Smooth muscle cell (in vitro differentiated cells): ENCODE measurements at regions not wholly inside any gene's neighbourhood (a gene's known extent, or its start where the extent isn't known, plus 50 kb on each side); places are given as distances from the start of the nearest gene placed in this dataset.
"Not testable (repeated sequence)": the region's sequence is repeated elsewhere in the genome, so short reads cannot be mapped to it uniquely, and the experiment has no call there.

Experiments used
- DNase-seq: peaks from one replicate; lab custom pipeline; 2025; ENCODE audit not compliant: unreplicated experiment; lab: John Stamatoyannopoulos, UW
- H2AFZ ChIP-seq: fragments of 200-600 bp; sonication (generic); 2 replicates; pipeline ENCODE4 v1.6.0; 2016; ENCODE audit warnings: antibody characterized with exemption, low read depth, mild to moderate bottlenecking
- H3F3A ChIP-seq: fragments of 200-600 bp; sonication (generic); 2 replicates; pipeline ENCODE4 v1.6.0; 2017; ENCODE audit warnings: antibody characterized with exemption, low read depth
- H3K27ac ChIP-seq: fragments of 200-600 bp; sonication (generic); 2 replicates; pipeline ENCODE4 v1.5.1; 2016; ENCODE audit warnings: low read depth, mild to moderate bottlenecking
- H3K27me3 ChIP-seq: fragments of 200-600 bp; sonication (generic); 2 replicates; pipeline ENCODE4 v1.6.1; 2016; ENCODE audit warnings: low read depth, mild to moderate bottlenecking
- H3K36me3 ChIP-seq: fragments of 200-600 bp; sonication (generic); 2 replicates; pipeline ENCODE4 v1.5.1; 2016; ENCODE audit warnings: low read depth
- H3K4me1 ChIP-seq: fragments of 200-600 bp; sonication (generic); 2 replicates; pipeline ENCODE4 v1.5.1; 2016; ENCODE audit warnings: low read depth
- H3K4me2 ChIP-seq: fragments of 200-600 bp; sonication (generic); 2 replicates; pipeline ENCODE4 v1.6.0; 2016; ENCODE audit warnings: mild to moderate bottlenecking
- H3K4me3 ChIP-seq: fragments of 200-600 bp; sonication (generic); 2 replicates; pipeline ENCODE4 v1.5.1; 2016; ENCODE audit warnings: mild to moderate bottlenecking
- H3K79me2 ChIP-seq: fragments of 200-600 bp; sonication (generic); 2 replicates; pipeline ENCODE4 v1.6.0; 2016; ENCODE audit warnings: low read depth, mild to moderate bottlenecking
- H3K9ac ChIP-seq: fragments of 200-600 bp; sonication (generic); 2 replicates; pipeline ENCODE4 v1.6.0; 2016; ENCODE audit warnings: low read depth
- H3K9me3 ChIP-seq: fragments of 200-600 bp; sonication (generic); replicated peaks from 2 replicates; pipeline ENCODE4 v1.5.1; 2016; ENCODE audit warnings: low read depth
- H4K20me1 ChIP-seq: fragments of 200-600 bp; sonication (generic); 2 replicates; pipeline ENCODE4 v1.6.0; 2016; ENCODE audit warnings: low read depth
- CTCF ChIP-seq: fragments of 200-600 bp; sonication (generic); IDR thresholded peaks from 2 replicates; pipeline ENCODE4 v1.5.1; 2017; ENCODE audit warnings: borderline replicate concordance, mild to moderate bottlenecking, antibody characterized with exemption; ENCODE audit not compliant: insufficient read depth, poor library complexity, severe bottlenecking
- WGBS: methylation state at CpG from one replicate; pipeline ENCODE4 v1.1.7; 2016; ENCODE audit warnings: low lambda C conversion rate; 5-methylcytosine and 5-hydroxymethylcytosine counted together

GRCh38 chr7:131057015-131057793, 270.5 kb upstream of the MKLN1 start:
- Histone ChIP-seq H3K4me3 (no peak overlapping the region), H4K20me1 (no peaks in the 10 kb centered on the region), H3K27me3 (no peaks in the 10 kb centered on the region), H3K27ac (peak overlapping the region; percentile 56), H3K9ac (no peak overlapping the region), H3K4me1 (no peaks in the 10 kb centered on the region), H3F3A (no peaks in the 10 kb centered on the region), H3K79me2 (no peaks in the 10 kb centered on the region), H2AFZ (no peak overlapping the region), H3K4me2 (no peak overlapping the region), H3K36me3 (no peaks in the 10 kb centered on the region), H3K9me3 (no peaks in the 10 kb centered on the region)
- WGBS: 23% methylated on average over 6 of the region's 6 CpGs
- no peak for DNase-seq
- TF ChIP-seq CTCF: no peak

- 33% methylated on average over 2 of the region's 2 CpGs for WGBS
- H3K4me1 ChIP-seq: no peaks in the 10 kb centered on the region
- H3K4me2 ChIP-seq: no peak overlapping the region
- peaks cover 5% of the 10 kb centered on the region for H3K79me2 ChIP-seq
- no peaks in the 10 kb centered on the region for H3K27me3 ChIP-seq
- no peak for TF ChIP-seq CTCF
- no peaks in the 10 kb centered on the region for H3K9me3 ChIP-seq
- no peak overlapping the region for H3K9ac ChIP-seq
- no peak for DNase-seq
- no peaks in the 10 kb centered on the region for H3F3A ChIP-seq
- H3K27ac ChIP-seq: peak overlapping the region; percentile 56
- no peak overlapping the region for H2AFZ ChIP-seq
- no peak overlapping the region for H3K4me3 ChIP-seq
- no peaks in the 10 kb centered on the region for H3K36me3 ChIP-seq
- no peaks in the 10 kb centered on the region for H4K20me1 ChIP-seq
Measured at GRCh38 chr7:131057794-131058070, 269.9 kb upstream of the MKLN1 start.

GRCh38 chr7:131058561-131059288, 269.0 kb upstream of the MKLN1 start:
- not testable (repeated sequence) for H3K9me3 ChIP-seq, H3K36me3 ChIP-seq, H3K9ac ChIP-seq, H2AFZ ChIP-seq, H3K4me2 ChIP-seq, H3K27ac ChIP-seq, H3K4me3 ChIP-seq, H3F3A ChIP-seq, DNase-seq, H3K4me1 ChIP-seq, H4K20me1 ChIP-seq, H3K79me2 ChIP-seq, H3K27me3 ChIP-seq
- 91% methylated on average over 36 of the region's 36 CpGs for WGBS

- not testable (repeated sequence) for H3K4me2 ChIP-seq, H3K4me3 ChIP-seq, H3K27ac ChIP-seq, DNase-seq, H3K9me3 ChIP-seq, H3K4me1 ChIP-seq, H3K79me2 ChIP-seq, H2AFZ ChIP-seq, H4K20me1 ChIP-seq, H3K9ac ChIP-seq, H3F3A ChIP-seq, H3K27me3 ChIP-seq, H3K36me3 ChIP-seq
- 99% methylated on average over 4 of the region's 4 CpGs for WGBS
Measured at GRCh38 chr7:131059401-131059800, 268.3 kb upstream of the MKLN1 start.
